Brain microvascular endothelial cell (primary cell): ENCODE measurements at regions not wholly inside any gene's neighbourhood (a gene's known extent, or its start where the extent isn't known, plus 50 kb on each side); places are given as distances from the start of the nearest gene placed in this dataset.

Source experiments
- DNase-seq: peaks from one replicate; pipeline ENCODE4 v3.0.0-alpha.2; 2020
- H3K27ac ChIP-seq: fragments of 250-450 bp; sonication (Bioruptor Pico); 2 replicates; pipeline ENCODE4 v1.5.1; 2020; ENCODE audit warnings: mild to moderate bottlenecking, moderate library complexity
- H3K27me3 ChIP-seq: fragments of 250-450 bp; sonication (Bioruptor Pico); replicated peaks from 2 replicates; pipeline ENCODE4 v1.5.1; 2020; ENCODE audit warnings: mild to moderate bottlenecking
- H3K36me3 ChIP-seq: fragments of 250-450 bp; sonication (Bioruptor Pico); replicated peaks from 2 replicates; pipeline ENCODE4 v1.5.1; 2020; ENCODE audit warnings: mild to moderate bottlenecking
- H3K4me3 ChIP-seq: 2 replicates; pipeline ENCODE4 v1.5.1; 2011; ENCODE audit warnings: low read depth, mild to moderate bottlenecking, control low read depth, low read length, moderate library complexity
- in situ Hi-C: cut with HindIII; loops from 2 replicates; pipeline ENCODE4 v1.10.0; 2017; ENCODE audit warnings: low sequenced_read_pairs, low pct_ligation_motif_present
- TF ChIP-seq, protein P1 (sequence below): IDR thresholded peaks from 2 replicates; pipeline ENCODE4 v1.5.1; 2011; ENCODE audit warnings: low read depth, mild to moderate bottlenecking, moderate library complexity, low read length, control low read depth, inconsistent platforms; ENCODE audit errors: missing control alignments

DNA sequence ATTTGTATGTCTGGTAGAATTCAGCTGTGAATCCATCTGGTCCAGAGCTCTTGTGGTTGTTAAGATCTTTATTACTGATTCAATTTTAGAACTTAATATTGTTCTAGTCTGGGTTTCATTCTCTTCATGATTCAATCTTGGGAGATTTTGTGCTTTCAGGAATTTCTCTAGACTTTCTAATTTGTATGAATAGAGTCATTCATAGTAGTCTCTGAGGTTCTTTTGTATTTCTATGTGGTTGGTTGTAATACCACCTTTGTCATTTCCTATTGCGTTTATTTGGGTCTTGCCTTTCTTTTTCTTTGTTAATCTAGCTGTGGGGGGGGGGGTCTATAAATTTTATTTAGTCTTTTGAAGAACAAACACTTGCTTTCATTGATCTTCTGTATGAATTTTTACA is 824.8 kb upstream of the GALNTL6 start:
- in situ Hi-C loops = no loop called here
- TF ChIP-seq, protein P1, sequence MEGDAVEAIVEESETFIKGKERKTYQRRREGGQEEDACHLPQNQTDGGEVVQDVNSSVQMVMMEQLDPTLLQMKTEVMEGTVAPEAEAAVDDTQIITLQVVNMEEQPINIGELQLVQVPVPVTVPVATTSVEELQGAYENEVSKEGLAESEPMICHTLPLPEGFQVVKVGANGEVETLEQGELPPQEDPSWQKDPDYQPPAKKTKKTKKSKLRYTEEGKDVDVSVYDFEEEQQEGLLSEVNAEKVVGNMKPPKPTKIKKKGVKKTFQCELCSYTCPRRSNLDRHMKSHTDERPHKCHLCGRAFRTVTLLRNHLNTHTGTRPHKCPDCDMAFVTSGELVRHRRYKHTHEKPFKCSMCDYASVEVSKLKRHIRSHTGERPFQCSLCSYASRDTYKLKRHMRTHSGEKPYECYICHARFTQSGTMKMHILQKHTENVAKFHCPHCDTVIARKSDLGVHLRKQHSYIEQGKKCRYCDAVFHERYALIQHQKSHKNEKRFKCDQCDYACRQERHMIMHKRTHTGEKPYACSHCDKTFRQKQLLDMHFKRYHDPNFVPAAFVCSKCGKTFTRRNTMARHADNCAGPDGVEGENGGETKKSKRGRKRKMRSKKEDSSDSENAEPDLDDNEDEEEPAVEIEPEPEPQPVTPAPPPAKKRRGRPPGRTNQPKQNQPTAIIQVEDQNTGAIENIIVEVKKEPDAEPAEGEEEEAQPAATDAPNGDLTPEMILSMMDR = no peak
- Histone ChIP-seq H3K4me3 (no peak overlapping the region), H3K36me3 (no peaks in the 10 kb centered on the region), H3K27me3 (no peaks in the 10 kb centered on the region), H3K27ac (no peak overlapping the region)
- DNase-seq = no peak

DNA sequence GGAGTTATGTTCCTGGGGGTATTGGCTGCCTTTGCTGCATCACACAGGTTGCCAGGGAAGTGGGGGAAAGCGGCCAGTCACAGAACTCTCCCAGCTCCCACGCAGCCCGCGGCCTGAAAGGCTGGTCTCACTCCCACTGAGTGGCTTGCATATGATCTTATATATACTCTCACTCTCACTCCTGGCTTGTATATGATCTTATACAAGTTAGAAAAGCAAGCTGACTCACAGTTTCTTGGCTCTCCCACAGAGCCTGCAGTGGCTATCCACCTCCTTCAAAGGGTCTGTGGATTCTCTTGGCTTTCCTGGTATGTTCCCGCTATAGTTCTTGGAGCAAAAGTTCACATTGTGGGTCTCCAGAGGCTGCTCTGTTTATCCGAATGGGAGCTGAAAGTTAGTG is 833.5 kb upstream of the GALNTL6 start:
- TF ChIP-seq, protein P1 = no peak
- in situ Hi-C loops = no loop called here
- DNase-seq = peak; percentile 82
- Histone ChIP-seq H3K4me3 (no peak overlapping the region), H3K36me3 (no peaks in the 10 kb centered on the region), H3K27ac (no peak overlapping the region), H3K27me3 (no peaks in the 10 kb centered on the region)

DNA sequence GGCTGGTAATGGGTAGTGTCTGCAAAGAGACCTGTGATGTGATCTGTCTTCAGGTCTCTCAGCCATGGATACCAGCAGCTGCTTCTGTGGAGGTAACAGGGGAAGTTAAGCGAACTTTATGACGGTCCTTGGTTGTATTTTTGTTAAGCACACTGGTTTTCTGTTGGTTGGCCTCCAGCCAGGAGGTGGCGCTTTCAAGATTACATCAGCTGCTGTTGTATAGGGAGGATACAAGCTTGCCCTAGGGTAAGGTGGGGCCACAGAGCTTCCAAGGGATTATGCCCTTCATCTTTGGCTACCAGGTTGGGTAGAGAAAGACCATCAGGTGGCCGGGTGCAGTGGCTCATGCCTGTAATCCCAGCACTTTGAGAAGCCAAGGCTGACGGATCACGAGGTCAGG is 834.2 kb upstream of the GALNTL6 start:
- in situ Hi-C loops = no loop called here
- TF ChIP-seq, protein P1 = no peak
- Histone ChIP-seq H3K27me3 (no peaks in the 10 kb centered on the region), H3K36me3 (no peaks in the 10 kb centered on the region), H3K27ac (no peak overlapping the region), H3K4me3 (no peak overlapping the region)
- no peak for DNase-seq

GRCh38 chr4:170949084-170949483 is 859.3 kb upstream of the AADAT start:
- TF ChIP-seq, protein P1 = no peak
- DNase-seq = no peak
- Histone ChIP-seq H3K4me3 (no peak overlapping the region), H3K36me3 (no peaks in the 10 kb centered on the region), H3K27me3 (no peaks in the 10 kb centered on the region), H3K27ac (no peak overlapping the region)
- in situ Hi-C loops = no loop called here

- in situ Hi-C loops = no loop called here
These were observed 850.4 kb upstream of the AADAT start for GRCh38 chr4:170940043-170940724.

More at GRCh38 chr4:170940043-170940724, 850.4 kb upstream of the AADAT start:
- Histone ChIP-seq H3K27me3 (no peaks in the 10 kb centered on the region), H3K27ac (no peak overlapping the region), H3K4me3 (no peak overlapping the region), H3K36me3 (no peaks in the 10 kb centered on the region)
- TF ChIP-seq, protein P1 = no peak
- no peak for DNase-seq
